ENCODE measurements at regions not wholly inside any gene's neighbourhood (a gene's known extent, or its start where the extent isn't known, plus 50 kb on each side); places are given as distances from the start of the nearest gene placed in this dataset.
"Not testable (repeated sequence)": the region's sequence is repeated elsewhere in the genome, so short reads cannot be mapped to it uniquely, and the experiment has no call there.

- FAIRE-seq = no peak
- DNase-seq (ENCODE audit: insufficient read length, low spot score) = no peak
- no peak for TF ChIP-seq CTCF (IDR thresholded peaks at IDR 0.05; ENCODE audit: insufficient read depth, missing control alignments)
These were observed 2091.9 kb downstream of the LRRC4C start for GRCh38 chr11:39367534-39367933.

DNA sequence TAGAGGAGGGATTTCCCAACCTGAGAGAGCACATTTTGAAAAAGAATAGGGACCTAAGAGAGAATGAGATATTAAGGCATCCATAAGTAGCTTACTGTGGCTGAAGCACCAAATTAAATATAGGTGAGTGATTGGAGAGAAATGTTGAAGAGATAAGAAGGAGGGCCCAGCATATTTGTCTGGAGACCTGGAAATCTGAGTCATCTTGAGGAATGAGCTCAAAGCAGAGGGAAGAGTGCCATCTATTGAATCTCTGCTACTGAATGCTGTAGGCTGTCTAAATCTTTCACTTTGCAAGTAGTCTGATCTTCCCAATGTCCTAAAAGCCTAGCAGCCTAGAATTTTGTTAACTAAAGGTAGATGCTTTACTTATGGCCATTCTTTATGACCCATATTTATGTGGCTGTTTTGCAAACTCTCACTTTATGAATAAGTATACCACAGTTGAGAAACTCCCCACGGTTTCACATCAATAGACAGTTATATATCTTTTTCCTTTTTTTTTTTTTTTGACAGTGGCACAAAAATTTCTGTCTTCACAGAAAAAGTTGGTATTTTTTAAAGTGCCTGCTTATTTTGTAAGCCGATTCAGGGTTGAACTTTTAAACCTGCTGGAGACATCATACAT is 2093.5 kb downstream of the LRRC4C start:
- TF ChIP-seq CTCF (IDR thresholded peaks at IDR 0.05; ENCODE audit: insufficient read depth, missing control alignments) = peak; percentile 11
- DNase-seq (ENCODE audit: insufficient read length, low spot score) (no peak), FAIRE-seq (no peak)

- DNase-seq (ENCODE audit: insufficient read length, low spot score) (no peak), FAIRE-seq (no peak)
- TF ChIP-seq CTCF (IDR thresholded peaks at IDR 0.05; ENCODE audit: insufficient read depth, missing control alignments) = no peak
These were observed 2095.9 kb downstream of the LRRC4C start for GRCh38 chr11:39363571-39363970.

- DNase-seq (ENCODE audit: insufficient read length, low spot score) (no peak), FAIRE-seq (no peak)
- TF ChIP-seq CTCF (IDR thresholded peaks at IDR 0.05; ENCODE audit: insufficient read depth, missing control alignments) = no peak
These were observed 2097.9 kb downstream of the LRRC4C start for GRCh38 chr11:39361557-39361956.

DNA sequence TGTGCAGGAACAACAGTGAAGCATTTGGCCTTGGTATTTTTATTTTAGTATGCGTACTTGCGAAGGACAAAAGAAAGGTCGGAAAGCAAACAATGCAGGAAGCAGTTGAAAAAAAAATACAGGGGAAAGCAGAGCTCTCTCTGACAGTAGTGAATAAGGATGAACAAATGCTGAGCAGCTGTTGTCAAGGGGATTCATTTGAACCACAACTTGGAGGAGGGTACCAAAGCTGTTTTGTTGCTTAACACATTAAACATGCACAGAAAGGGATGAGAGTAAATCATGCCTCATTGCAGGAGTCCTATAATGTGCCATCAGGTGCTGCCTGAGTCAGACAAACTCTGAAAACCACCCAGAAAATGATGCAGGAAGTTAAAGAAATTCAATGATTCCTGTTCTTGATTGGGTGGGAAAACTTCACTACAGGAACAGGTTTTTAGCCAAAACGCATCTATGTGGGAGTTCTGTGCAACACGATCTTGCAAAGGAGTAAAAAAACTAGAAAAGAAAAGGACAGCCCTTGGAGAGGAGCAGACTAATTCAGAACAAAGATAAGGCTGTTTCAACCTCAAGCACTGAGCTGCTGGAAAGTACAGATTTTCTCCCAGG is 2113.5 kb downstream of the LRRC4C start:
- DNase-seq (ENCODE audit: insufficient read length, low spot score) = no peak
- no peak for TF ChIP-seq CTCF (IDR thresholded peaks at IDR 0.05; ENCODE audit: insufficient read depth, missing control alignments)
- no peak for FAIRE-seq

DNA sequence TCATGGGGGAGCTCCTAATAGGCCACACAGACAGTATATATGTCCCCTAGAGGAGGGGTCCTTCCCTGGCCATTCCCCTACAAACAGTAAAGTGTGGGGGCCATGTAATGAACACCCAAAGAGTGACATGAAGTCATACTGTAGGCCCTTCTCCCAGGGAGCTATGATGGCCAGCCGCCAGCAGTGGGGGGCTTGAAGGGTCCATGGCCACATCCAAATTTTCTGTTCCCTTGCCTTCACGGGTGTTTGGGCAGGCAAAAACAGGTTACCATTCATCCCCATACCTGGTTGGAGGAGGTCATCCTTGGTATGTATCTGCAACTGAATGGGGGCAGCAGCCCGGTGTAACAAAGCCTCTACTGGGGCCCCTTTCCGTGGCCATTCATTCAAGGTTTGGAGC is 2118.0 kb downstream of the LRRC4C start:
- FAIRE-seq (no peak), DNase-seq (ENCODE audit: insufficient read length, low spot score) (no peak)
- no peak for TF ChIP-seq CTCF (IDR thresholded peaks at IDR 0.05; ENCODE audit: insufficient read depth, missing control alignments)

- not testable (repeated sequence) for DNase-seq (ENCODE audit: insufficient read length, low spot score); FAIRE-seq
These were observed 2126.4 kb downstream of the LRRC4C start for GRCh38 chr11:39333006-39333405.
